GM21360 (cell line): ENCODE measurements at regions not wholly inside any gene's neighbourhood (a gene's known extent, or its start where the extent isn't known, plus 50 kb on each side); places are given as distances from the start of the nearest gene placed in this dataset.

Source experiments
- ATAC-seq: cut with Tn5 transposase; IDR thresholded peaks from one replicate; pipeline ENCODE4 v1.9.1; 2021; ENCODE audit warnings: mild to moderate bottlenecking, moderate library complexity; ENCODE audit not compliant: unreplicated experiment

DNA sequence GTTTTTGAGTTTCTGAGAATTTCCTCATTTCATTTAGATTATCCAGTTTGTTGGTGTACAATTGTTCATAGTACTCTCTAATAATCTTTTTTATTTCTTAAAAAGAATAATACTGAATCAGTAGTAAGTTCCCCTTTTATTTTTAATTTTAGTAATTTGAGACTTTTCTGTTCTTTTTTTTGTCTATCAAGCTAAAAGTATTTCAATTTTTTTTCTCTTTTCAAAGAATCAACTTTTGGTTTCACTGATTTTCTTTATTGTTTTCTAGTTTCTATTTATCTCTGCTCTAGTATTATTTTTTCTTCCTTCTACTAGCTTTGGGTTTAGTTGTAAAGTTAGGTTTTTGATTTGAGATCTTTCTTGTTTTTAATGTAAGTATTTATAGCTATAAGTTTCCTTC is 60.6 kb upstream of the ARL15 start:
- ATAC-seq, result no peak

DNA sequence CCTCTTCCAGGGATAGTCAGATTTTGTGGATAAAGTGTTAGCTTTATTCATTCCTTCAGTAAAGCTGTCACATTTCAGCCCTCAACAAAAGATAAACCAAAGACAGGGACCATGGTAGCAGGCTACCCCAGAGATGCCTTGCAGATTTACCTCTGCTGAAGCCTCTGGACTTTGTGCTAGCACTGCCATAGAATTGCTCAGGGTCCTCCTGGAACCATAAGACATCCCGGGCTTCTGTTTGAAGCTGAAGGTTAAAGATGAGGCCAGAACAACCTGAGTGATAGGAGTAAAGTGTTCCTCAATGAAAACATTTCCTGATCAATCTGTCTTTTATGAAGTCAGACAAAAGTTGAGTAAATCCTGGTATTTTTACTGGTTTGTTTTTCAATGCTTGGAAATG is 57.5 kb upstream of the ARL15 start:
- ATAC-seq, result no peak

DNA sequence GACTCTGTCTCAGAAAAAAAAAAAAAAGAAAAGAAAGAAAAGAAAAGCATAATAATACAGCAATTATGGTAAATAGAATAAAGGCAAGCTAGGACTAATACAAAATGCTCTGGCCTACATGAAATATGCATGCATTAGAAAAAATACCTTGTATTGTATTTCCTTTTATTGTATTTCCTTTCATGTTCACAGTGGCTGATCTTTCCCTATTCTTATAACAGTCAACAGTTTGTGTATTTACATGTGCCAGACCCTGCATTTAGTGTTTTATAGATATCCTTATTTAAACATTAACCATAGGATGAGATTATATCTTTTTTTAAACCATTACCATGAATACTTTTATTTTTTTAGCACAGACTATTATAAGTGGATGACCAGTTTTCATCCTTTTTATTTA is 56.3 kb upstream of the ARL15 start:
- ATAC-seq, result no peak

DNA sequence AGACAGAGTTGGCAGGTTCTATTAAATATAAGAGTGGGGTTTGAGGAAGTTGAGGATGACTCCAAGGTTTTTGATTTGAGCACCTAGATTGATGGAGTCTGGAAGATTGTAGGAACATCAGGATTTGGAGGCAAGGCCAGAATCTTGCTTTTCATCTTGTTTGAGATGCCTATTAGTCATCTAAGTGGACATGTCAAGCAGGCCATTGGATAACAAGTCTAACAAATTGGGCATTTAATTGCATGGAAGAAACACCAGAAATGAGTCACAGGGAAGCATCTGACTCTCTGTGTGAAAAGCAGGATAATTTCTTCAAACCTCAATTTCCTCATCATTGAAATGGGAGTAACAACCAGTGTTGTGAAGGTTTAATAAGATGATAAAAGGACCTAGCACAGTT is 53.3 kb upstream of the ARL15 start:
- ATAC-seq, result no peak

DNA sequence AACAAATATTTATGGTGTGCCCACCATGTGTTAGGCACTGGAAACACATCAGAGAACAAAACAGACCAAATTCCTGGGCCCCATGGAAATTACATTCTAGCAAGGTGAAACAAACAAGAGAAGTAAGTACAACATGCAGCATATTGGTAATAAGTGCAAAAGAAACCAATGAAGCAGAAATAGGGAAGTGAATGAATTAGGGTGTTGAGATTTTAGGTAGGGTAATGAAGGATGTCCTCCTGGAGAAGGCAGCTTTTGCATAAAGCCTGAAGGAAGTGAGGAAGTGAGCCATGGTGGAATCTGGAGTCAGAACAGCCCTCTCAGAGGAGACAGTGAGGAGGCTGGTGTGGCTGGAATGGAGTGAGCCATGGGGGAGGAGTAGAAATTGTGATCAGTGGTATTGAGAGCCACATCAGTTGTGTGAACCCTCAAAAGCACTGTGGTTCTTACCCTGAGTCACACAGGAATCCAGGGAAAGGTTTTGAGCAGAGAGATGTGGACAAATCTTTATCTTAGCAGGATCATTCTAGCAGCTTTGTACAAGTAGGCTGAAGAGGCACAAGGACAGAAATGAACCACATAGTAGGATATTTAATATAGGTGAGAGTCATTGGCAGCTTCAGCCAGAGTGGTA is 52.7 kb upstream of the ARL15 start:
- no peak for ATAC-seq

DNA sequence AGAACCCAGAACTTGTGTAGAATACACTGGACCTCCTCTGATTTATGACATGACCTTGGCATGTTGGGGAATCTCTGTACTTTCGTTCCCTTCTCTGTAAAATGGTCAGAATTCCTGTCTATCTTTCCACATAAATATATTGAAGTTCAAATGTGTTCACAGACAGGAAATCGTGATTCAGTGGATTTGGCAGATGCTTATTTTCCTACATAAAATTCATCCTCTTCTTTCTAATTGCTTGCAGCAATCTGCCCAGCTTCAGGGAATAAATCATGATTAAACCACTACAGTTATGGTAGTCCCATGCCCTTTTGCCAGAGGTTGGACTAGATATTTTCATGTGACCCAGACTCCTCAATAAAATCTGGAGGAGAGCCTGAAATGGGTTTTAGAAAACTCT is 52.1 kb upstream of the ARL15 start:
- ATAC-seq, result no peak

GRCh38 chr5:54361691-54362411 is 51.5 kb upstream of the ARL15 start:
- no peak for ATAC-seq

DNA sequence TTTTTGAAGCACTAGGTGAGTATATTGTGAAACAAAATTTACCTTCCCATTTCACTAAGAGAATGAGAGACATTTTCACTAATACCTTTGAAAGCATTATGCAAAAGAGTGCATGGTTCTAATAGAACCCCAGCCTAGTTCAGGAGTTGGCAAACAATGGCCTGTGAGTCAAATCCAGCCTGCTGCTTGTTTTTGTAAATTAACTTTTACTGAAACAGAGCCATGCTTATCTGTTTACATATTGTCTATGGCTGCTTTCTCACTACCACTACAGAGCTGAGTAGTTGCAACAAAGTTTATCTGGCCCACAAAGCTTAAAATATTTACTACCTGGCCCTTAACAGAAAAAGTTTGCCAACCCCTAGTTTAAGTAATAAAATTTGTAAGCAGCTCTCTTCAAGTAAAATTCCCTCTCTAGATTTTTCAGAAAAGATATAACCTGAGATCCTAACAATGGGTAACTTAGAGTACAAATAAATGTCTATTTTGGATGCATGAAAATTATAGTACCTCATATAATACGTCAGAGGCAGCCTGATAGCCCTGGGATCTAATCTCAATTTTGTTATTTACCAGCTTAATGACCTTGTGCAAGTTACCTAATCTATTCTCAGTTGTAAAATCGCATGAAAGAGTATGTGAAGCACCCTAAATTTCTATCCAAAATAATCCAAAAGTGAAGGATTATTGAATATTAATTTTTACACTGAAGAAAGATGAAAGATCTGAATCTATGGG is 50.7 kb upstream of the ARL15 start:
- no peak for ATAC-seq
